ENCODE measurements at regions not wholly inside any gene's neighbourhood (a gene's known extent, or its start where the extent isn't known, plus 50 kb on each side); places are given as distances from the start of the nearest gene placed in this dataset.

DNA sequence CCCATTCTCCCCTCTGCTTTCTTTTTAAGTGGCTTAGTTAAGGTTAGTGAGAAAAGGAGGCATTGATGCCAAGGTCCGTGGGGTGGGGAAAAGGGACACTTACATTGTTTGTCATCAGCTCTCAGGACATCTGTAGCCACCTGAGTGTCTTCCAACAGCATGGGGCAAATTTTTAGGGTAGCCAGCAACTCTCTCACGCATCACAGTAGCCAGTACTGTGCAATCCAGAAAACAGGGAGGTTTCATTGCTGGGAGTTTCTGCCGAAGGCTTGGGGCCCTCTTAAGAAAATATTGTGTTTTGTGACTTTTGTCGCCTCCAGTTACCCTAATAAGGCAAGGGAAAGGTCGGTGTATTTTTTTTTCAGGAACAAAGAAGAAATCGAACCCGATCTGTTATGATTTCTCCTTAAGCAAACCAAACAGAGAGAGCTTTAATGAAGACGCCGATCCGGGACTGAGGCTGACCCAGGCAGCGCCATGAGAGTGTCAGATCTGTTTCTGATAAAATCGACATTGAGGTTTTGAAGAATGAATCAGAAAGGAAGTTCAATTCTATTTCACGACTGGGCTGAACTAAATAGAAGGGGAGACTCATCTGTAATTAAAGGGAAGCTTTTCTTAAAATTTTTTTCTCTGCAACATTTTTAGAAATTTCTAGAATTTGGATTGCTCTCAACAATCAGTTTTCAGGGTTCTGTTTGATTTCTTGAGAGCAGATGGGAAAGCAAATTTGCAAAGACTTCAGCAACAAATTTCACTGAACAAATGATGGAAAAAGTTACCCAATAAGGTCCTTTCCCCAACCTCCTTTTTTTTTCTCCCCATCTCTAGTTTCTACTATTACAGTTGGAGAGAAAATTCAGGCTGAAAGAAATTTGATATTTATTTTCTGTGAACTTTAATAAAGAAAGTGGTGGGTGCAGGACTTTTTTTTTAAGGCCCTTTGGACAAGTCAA is 144.7 kb upstream of the IRX3 start:
- DNase-seq: no peak

DNA sequence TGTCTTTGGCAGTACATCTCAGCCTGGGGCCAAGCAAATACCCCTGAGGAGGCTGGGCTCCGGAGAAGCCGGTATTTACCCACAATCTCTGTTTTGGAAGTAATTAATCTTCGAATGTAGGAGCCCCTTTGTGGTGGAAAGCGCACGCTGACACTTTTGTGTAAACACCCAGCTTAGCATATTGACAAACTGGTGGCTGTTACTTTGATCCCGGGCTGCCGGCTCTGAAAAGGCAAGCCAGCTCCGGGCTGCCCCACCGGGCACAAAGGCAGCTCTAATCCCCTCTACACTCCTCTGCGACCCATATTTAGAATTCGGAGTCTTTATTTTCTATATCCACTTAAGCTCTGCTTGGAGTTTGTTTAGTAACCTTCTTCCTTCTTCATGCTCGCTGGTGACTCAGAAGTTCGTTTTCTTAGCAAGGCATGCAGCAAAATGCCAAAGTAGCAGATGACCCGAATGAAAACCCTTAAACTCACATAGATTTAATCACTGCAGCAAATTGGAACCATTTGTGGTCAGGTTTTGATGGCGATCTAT is 144.0 kb upstream of the IRX3 start:
- peak; percentile 39 for DNase-seq

DNA sequence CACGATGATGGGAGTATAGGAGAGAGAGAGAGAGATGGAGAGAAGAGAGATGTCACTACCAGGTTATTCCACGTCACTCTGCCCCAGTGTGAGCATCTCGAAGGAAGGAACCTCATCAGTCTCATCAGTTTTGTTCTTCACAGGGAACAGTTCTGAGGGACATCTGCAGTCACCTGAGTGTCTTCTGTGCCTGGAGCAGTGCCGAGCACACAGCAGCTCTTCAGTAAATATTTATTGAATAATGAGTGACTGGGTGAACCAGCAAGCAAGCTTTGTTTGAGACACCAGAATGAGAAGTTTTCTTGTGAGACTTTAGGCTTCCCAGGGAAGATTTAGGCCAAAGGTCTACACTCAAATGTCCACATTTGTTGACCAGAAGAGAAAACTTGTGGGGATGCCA is 142.4 kb upstream of the IRX3 start:
- no peak for DNase-seq

DNA sequence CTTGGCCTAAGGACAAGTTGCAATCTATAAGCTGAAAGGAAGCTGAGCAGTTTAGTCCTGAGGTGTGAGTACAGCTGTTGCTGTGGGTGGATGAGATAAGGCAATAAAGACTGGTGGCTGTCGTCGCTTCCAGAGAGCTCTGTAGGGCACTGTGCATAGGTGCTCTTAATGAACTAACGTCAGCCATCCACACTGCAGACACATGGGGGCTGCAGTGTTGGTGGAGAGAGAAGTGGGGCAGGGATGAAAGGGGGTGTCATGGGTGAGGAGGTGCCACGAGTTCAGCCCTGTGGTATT is 139.9 kb upstream of the IRX3 start:
- no peak for DNase-seq

DNA sequence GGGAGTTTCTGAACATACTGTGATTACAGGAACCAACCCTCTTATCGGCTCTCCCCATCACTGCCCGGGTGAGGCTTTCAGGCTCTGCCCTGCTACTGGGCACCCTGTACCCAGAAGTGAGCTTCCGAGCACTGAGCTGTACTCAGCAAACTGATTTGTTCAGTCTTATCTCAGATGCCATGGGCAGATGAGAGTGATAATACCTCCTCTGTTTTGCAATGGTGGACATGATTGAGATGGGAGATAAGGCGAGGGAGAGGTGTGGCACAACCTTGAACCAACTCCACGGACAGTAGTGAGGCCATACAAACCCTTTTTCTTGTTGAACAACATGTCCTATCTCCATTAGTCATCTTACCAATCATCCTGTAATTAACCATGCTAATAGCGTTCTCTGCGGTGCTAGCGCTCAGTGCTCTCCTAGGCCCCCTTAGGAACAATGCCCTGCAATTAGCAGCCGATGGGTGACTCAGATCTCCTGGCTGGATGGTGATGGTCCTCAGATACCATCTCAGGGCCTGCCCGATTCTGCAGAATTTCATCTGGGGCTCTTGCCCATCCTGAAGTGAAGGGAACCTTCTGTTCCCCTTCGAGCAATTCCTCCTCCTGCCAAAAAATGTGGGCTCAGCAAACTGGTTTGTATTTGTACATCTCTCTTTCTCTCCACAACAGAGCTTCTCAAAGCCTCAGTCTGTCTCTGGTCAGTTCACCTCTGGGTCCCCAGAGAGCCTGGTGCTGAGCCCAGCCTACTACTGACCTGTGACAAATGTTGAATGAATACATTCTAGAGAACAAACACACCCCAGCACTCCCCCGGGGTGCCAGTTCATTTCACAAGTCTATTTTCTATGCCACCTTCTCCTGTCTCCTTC is 139.3 kb upstream of the IRX3 start:
- DNase-seq: no peak

DNA sequence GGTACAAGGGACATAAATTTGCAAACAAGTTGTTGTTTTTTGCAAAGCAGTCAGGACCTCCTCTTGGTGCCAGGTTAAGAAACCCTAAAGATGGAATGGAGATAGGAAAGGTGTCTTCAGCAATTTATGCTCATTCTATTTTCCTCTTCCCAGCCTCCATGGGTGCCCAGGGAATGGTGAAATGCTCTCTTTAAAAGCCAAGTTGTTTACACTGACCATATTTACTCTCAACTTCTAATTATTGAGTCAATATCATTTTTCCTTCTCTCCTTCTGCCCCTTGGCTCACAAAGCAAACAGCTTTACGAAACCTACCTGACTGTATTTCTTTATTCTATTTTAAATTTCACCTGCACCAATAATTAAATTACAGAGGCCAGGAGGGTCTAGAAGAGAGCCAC is 138.5 kb upstream of the IRX3 start:
- peak; percentile 30 for DNase-seq

DNA sequence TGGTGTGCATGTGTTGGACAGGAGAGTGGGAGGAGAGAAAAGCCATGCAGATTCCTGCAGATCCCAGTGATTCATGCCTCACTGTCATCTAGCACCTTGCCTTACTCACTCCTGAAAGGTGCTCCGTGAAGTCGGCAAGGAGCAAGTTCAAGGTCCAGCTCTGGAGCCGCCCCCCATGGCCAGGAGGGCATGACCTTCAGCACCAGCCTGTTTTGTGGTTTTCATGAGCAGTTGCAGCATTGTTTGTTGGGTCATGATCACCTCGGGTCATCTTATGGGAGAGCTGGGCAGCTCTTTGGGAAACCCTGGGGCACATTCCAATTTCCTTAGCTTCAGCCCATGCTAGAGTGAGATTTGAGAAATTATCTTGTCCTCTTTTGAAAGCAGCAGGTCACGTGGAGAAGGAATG is 137.5 kb upstream of the IRX3 start:
- DNase-seq: no peak

DNA sequence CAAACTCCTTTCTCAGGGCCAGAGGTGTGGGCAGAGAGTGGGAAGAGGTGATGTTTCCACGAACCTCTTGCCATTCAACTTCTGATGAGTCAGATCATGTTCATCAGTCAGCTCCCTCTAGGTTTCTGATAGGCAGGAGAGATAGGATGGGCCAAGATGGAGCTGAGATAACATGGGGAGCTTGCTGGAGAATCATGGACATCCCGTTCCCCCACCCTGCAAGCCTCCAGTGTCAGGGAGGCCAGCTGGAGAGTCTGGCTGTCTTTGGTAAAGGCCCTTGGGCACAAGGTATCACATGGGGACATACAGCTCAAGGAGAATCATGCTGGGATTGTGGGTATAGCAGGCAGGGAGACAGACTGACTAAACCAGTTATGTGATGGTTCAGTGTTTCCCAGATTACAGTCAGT is 136.0 kb upstream of the IRX3 start:
- DNase-seq: no peak

DNA sequence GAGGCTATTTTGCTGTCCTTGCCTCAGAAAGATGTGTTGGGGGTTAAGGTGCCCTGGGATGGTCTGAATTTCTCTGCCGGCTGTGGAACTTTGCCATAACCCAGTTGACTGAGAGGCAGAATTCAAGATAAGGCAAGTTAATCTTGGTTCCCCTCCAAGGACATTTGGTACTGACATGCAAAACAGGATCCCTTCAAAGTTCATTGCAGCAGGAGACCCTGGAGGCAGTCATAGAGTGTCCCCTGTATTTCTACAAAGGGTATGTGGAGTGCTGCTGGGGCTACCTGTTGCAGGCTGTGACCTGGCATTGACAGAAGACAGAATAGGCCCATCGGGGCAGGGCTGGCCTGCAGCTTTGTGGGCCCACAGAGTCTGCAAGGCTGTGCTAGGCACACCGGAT is 135.6 kb upstream of the IRX3 start:
- no peak for DNase-seq

DNA sequence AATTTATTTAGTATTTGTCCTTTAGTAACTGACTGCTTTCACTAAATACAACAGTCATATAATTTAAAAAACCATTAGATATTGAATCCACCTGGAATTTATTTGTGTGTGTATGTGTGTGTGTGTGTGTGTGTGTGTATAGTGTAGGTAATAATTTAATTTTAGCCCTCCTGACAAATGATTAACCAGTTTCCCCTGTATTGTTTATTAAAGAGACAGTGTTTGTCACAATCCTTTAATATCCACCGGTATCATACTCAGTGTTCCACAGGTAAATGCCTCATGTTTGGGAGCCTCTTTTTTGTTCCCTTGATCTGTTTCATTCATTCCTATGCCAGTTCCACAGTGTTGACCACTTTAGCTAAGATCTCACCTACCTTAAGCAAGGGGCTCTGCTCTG is 134.6 kb upstream of the IRX3 start:
- DNase-seq: peak; percentile 31

DNA sequence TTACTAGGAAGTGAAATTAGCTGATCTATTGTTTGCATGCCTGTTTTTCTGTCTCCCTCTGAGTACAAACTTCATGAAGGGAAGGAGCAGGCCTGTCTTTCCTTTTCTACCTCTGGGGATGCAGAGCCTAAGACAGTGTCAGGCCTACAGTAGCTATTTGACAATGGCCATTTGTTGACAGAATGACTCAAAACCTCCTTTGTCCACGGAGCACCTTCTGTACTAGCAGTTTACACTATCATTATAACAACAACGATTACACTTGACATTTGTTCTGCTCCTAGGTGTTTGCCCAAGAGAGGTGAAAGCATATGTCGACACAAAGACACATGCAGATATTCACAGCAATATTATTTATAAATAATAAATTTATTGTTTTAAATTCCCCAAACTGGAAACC is 132.3 kb upstream of the IRX3 start:
- DNase-seq: peak; percentile 79

DNA sequence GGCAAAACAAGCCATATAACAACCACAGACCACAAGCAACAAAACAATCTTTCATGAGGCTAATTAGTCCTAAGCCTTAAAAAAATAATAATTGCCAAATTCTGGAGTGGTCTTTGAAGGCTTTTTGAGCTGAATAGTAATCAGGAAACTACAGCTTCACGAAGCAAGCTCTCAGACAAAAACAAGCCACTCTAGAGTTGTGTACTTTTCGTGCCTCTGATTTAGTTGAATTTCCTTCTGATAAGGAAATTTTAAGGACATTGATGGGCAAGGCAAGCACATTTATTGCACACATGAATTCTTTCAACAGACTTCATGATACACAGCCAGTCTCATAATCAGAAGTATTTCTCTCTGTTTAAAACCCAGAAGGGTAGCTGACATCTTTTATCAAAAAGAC is 130.8 kb upstream of the IRX3 start:
- no peak for DNase-seq

DNA sequence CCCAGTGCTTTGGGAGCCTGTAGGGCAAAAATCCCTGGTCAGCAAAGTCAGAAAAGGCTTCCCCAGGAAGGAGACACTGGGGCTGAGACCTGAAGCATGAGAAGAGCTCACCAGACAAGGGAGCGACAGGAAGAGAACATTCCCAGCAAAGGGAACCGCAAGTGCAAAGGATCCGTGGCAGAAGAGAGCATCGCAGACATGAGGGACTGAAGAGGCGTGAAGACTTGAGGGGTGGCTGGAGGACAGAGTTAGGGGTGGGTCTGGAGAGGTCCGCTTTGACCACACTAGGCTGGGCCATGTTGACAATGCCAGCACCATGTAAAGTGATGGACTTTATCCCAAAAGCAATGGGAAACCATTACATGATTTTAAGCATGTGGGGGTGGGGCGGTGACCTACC is 128.1 kb upstream of the IRX3 start:
- no peak for DNase-seq

DNA sequence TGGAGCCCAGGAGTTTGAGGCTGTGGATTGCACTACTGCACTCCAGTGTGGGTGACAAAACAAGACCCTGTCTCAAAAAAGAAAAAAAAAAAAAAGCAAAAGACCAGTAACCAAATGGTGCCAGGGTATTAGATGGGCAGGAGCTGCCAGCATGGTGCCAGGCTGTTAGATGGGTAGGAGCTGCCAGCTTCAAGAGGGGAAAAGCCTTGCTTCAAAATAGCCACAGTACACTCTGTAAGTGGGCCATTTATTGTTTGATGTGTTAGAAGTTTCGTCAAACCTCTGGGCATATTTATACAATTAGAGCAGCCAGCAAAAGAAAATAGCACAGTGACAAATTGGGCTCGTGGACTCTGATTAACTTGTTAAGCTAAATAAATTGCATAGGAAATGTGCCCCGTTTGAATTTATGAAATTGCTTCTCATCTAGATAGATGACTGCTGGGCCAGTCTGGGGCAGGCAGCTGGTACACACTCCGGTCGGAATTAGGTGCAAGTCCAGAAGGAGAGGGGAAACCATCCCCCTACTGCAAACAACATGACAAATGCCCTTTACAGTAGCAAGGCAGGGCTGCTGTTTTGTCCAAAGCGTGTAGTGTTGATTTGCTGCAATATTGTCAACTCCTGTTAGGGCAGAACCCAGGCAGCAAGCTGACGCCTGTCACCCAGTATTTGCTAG is 126.3 kb upstream of the IRX3 start:
- no peak for DNase-seq

DNA sequence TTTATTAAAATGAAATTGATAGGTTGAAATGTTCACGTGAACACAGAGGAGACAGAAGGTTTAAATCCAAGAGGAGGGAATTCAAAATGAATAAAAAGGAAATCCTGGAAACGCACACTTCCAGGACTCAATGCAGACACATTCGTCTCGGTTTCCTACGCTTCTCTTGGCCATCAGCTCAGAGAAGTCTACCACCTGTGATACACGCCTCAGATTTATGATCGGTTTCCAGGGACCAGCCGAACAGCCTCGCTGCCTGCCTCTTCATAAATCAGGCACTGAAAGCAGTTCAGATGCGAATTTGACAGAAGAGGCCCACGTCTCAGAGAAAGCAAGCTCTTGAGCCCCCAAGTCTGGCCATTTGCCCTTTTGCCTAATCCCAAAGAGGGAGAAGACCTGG is 125.5 kb upstream of the IRX3 start:
- DNase-seq: no peak

DNA sequence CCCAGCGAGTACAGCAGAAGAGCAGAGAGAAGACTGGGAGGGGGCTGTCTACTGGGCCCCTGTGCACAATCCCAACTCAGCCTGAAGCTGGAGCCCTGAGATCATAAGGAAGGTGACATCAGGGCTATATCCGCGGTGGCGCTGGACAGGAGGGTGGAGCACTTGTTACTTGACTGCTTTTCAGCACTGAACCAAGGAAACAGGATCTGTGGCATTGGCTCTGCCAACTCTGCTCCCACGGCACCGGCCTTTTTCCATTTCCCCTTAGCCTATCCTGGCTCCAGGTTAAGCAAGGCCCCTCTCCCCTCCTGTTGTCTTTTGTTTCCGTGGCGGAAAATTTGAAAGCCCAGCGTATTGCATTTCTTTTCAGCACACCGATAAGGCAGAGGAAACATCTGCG is 125.0 kb upstream of the IRX3 start:
- DNase-seq: no peak

DNA sequence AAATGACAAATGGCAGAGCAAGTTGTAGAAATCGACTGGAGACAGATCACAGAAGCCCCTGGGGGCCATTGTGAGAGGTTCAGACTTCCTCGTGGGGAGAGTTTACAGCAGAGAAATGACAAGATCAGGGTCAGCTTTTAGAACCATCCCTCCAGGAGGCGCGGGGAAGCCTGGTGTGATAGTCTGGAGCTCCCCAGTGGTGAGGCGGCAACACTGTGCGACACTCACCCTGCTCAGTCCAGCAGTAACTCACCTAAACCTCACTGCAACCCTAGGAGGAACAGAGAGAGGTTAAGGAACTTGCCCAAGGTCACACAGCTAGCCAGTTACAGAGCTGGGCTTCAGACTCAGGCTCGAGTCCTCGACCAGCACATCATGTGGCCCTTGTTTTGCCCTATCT is 123.4 kb upstream of the IRX3 start:
- DNase-seq: no peak

DNA sequence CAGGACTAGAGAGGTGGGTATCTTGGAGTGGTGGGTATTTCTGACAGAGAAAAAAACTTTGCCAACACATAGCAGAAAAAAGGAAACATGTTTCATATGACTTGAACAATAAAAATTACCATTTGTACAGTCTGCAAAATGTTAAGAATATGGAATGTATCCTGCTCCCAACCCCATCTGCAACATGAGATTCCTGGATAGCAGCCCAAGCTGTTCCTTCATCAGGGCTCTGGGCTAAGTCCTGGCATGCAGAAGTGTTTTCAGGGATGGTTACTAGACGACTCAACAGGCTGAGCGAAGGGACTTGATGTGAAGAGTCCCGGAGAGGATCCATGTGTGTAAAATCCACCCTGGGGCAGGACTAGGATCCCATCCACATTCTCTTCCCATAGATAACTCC is 121.0 kb upstream of the IRX3 start:
- DNase-seq: no peak

DNA sequence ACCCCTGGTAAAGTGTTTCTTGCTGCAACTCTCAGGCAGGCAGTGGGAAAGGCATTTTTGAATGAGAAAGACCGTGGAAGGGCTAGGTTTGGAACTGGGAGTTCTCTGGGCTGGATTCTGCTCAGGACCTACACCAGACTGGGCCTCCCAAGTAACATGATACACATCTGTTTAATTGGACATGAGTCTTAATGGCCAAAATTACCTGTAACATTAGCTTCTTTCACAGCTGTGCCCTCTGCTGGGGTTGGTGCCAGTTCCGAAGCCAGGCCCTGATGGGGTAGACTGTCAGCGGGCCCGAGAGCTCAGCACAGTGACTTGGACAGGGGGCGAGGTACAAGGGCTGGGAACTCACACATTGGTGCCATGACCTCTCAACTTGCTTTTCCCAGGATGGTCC is 118.9 kb upstream of the IRX3 start:
- DNase-seq: no peak

DNA sequence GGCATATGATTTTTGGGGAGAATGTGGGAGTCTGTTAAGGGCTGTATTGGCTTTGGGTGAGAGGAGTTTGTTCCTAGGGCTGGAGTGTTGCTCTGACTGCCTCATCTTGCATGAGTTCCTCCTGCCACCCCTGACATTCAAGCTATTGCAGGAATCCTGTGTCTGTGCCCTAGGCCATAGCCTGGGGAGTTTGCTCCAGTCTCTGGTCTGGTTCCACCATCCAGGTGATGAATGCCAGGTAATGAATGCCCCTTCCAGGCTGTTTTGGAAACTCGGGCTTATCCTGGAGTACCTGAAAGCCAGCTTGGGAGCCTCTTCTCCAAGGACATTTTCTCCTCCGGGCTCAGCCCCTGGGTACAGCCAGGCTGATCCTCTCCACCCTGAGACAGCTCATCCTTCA is 117.0 kb upstream of the IRX3 start:
- DNase-seq: no peak

DNA sequence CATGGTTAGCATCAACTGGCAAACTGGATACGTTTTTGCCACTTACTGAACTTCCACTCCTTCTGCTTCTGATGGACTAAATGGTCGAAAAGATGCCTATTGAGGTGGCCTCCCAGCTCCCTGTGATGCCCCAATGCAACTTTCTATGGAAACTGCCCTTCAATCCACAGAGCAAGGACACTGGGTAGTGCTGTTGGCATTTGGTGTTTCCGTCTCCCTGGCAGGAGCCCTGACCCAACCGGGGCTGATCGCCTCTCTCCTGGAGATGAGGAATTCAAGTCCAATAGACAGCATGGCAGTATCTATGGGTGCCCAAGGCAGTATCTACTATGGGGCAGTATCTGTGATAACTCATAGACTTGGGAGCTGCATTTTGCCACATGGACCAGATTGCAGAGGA is 116.3 kb upstream of the IRX3 start:
- DNase-seq: no peak

DNA sequence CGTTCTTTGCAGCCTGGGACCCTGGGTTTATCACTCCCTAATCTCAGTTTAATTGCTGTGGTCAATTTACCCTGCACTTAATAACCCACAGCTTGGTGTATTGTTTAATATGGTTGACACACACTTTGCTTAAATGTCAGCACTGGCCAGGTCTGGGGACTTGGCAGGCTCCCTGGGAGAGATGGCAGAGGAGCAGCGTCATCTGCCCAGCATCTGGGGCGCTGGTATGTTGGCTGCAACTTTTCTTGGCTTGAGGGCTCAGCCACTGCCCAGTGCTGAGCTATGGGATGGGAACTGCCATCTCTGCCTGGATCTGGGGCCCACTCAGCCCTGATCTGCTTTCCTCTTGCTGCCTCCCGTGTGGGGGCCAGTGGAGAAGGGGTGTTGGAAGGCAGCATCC is 115.7 kb upstream of the IRX3 start:
- DNase-seq: no peak

DNA sequence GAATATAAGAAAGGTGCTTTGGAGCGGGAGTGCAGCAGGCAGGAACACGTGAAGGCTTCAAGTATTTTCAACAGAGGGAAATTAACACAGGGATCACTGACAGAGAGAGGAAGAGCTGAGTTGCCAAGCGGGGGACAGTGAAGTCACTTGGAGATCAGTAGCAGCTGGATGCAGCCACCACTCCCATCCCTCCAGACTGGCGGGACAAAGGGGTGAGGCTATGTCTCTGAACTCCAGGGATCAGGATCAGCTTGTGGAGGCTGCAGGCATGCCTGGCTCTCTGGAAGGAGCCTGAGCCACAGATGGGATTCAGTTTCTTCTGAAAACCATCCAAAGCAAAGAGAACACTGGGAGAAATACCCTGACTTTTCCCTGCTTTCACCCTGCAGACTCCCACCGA is 113.7 kb upstream of the IRX3 start:
- DNase-seq: no peak

DNA sequence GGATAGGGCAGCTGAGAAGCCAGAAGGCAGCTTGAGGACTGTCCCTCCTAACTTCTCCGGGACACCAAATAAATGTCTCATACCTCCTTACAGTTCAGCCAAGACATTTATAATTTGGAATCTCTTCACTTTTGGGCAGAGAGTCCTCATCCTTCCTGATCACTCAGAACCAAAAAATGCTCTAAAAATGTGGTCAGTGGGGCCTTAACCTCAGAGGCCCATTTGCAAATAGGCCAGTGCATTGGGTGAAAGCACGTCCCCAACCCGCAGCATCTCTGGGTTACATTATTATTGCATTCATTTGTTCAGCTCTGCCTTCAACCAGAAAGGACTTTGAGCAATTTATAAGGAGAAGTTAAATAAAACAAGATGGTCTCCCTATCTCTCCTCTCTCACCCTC is 112.4 kb upstream of the IRX3 start:
- no peak for DNase-seq

All from DMS53 (cell line).